Transverse colon (tissue), 4 donors: ENCODE measurements at regions not wholly inside any gene's neighbourhood (a gene's known extent, or its start where the extent isn't known, plus 50 kb on each side); places are given as distances from the start of the nearest gene placed in this dataset.

ENCODE experiments used
- POLR2AphosphoS5 ChIP-seq, 3 donors: sonication (generic); formaldehyde crosslinking; IDR thresholded peaks; one replicate each; pipeline ENCODE4 v1.6.1; 2016; ENCODE audit warnings: antibody characterized with exemption in 3 of 3
- TF ChIP-seq, protein P1 (sequence below), 5 experiments: fragments of 200-600 bp in 3 of 5; fragments of 450-650 bp in 2 of 5; sonication (generic) in 3 of 5; IDR thresholded peaks; 1 replicate in 2 of 5; 2 replicates in 3 of 5; pipeline ENCODE4 v1.5.1; 2016 to 2017; ENCODE audit warnings: antibody characterized with exemption in 5 of 5, inconsistent platforms in 3 of 5, mild to moderate bottlenecking in 2 of 5, moderate library complexity in 1 of 5

DNA sequence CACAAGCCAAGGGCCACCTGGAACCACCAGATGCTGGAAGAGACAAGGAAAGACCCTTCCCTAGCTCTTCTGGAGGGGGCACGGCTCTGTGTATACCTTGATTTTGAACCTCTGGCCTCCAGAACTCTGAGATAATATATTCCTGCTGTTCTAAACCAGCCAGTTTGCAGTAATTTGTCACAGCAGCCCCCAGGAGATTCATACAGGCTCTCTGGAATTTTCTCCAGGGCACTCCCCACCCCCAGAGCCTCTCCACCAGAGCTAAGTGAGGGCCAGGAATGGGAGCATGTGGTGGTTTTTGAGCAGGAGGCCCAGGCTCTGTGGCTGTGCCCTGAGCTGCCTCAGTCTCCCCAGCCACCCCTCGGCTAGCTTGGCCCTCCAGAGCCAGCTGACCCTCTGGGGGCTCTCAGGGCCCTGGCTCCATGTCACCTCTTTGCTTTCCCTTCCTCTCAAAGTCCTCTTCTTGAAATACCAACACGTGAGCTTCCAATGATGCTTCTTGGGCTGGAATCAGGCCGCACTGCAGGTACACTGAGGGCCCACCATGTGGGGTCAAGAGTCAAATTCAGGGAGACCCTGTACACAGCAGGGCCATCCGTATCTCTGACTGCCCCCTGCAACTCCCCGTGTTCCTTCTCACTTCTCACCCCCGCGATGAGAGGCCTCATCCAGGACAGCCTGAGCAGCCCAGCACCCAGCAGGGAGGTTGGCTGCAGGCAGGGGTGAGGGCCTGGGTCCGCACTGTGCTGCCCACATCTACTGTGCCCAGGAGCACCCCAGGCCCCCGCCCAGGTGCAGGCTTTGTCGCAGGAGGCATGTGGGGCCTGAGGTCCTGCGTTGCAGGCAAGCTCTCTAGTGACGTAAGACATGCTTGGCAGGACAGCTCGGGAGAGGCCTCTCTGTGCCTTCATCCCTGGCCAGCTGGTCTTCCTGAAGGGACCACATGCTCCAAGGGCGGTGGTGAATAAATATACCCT lies 155.5 kb downstream of the ANKRD60 start:
- TF ChIP-seq, protein P1, sequence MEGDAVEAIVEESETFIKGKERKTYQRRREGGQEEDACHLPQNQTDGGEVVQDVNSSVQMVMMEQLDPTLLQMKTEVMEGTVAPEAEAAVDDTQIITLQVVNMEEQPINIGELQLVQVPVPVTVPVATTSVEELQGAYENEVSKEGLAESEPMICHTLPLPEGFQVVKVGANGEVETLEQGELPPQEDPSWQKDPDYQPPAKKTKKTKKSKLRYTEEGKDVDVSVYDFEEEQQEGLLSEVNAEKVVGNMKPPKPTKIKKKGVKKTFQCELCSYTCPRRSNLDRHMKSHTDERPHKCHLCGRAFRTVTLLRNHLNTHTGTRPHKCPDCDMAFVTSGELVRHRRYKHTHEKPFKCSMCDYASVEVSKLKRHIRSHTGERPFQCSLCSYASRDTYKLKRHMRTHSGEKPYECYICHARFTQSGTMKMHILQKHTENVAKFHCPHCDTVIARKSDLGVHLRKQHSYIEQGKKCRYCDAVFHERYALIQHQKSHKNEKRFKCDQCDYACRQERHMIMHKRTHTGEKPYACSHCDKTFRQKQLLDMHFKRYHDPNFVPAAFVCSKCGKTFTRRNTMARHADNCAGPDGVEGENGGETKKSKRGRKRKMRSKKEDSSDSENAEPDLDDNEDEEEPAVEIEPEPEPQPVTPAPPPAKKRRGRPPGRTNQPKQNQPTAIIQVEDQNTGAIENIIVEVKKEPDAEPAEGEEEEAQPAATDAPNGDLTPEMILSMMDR (IDR thresholded peaks at IDR 0.05), result no peak
- no peak for TF ChIP-seq POLR2AphosphoS5 (IDR thresholded peaks at IDR 0.05)
